ENCODE measurements at regions not wholly inside any gene's neighbourhood (a gene's known extent, or its start where the extent isn't known, plus 50 kb on each side); places are given as distances from the start of the nearest gene placed in this dataset.
"Not testable (repeated sequence)": the region's sequence is repeated elsewhere in the genome, so short reads cannot be mapped to it uniquely, and the experiment has no call there.

DNA sequence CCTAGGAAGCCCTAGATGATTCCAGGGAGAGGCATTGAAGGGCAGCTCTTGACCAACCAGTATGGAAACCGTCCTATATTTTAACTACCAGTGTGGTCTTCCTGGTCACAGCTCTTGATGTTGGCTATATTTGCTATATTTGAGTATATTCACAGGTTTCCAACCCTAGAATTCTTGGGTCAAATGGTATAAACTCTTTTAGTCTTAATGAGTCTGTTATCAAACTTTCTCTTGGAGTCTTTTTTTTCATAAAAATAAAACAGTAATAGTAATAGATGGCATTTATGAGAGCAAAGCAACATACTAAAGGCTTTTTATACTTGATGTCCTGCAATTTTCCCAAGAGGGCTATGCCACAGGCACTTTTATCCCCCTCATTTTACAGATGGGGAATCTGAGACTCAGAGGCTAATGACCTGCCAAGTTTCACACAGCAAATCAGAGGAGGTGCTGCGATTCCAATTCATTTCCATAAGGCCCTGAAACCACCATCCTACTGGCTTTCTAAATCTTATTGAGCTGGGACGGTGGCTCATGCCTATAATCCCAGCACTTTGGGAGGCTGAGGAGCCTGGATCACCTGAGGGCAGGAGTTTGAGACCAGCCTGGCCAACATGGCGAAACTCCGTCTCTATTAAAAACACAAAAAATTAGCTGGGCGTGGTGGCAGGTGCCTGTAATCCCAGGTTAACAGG lies 217.2 kb upstream of the ZNF217 start:
- no peak for DNase-seq (ENCODE audit: extremely low read depth, insufficient read length)
- no peak for TF ChIP-seq CTCF (IDR thresholded peaks at IDR 0.05; ENCODE audit: insufficient read depth, low read length, poor library complexity, severe bottlenecking)
- H3K27me3 ChIP-seq (replicated peaks; ENCODE audit: control insufficient read depth, insufficient read depth, low read length): no peaks in the 10 kb centered on the region
- no peaks in the 10 kb centered on the region for H3K36me3 ChIP-seq (ENCODE audit: control insufficient read depth, insufficient read depth, low read length)
- H3K4me3 ChIP-seq (replicated peaks; ENCODE audit: low read depth, low read length): no peak overlapping the region

DNA sequence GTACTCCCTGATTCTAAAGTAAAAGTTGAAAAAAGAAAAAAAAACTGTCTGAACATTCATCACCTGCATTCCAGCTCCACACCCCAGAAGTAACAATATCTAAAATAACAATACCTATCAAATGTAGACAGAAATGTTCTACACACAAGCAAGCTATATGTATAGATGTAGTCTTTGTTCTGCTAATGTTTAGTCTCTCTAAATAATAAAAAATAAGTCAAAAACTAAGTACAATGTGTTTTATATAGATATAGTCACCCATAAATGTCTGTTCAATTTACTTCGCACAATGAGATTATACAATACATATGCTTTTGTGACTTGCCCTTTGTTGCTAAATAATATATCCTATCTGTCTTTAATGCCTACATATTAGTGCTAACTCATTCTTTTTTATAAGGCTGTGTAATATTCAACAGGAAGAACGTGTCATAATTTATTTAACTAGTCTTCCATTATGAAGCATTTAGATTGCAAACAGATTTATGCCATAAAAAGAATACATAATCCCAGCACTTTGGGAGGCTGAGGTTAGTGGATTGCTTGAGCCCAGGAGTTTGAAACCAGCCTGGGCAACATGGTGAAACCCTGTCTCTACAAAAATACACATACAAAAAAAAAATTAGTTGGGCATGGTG lies 216.2 kb upstream of the ZNF217 start:
- TF ChIP-seq CTCF (IDR thresholded peaks at IDR 0.05; ENCODE audit: insufficient read depth, low read length, poor library complexity, severe bottlenecking): no peak
- DNase-seq (ENCODE audit: extremely low read depth, insufficient read length): no peak

GRCh38 chr20:53809217-53809616 lies 215.6 kb upstream of the ZNF217 start:
- no peak for DNase-seq (ENCODE audit: extremely low read depth, insufficient read length)

More for the DNA sequence above, 216.2 kb upstream of the ZNF217 start:
- no peaks in the 10 kb centered on the region for H3K36me3 ChIP-seq (ENCODE audit: control insufficient read depth, insufficient read depth, low read length)
- no peak overlapping the region for H3K4me3 ChIP-seq (replicated peaks; ENCODE audit: low read depth, low read length)
- no peaks in the 10 kb centered on the region for H3K27me3 ChIP-seq (replicated peaks; ENCODE audit: control insufficient read depth, insufficient read depth, low read length)

DNA sequence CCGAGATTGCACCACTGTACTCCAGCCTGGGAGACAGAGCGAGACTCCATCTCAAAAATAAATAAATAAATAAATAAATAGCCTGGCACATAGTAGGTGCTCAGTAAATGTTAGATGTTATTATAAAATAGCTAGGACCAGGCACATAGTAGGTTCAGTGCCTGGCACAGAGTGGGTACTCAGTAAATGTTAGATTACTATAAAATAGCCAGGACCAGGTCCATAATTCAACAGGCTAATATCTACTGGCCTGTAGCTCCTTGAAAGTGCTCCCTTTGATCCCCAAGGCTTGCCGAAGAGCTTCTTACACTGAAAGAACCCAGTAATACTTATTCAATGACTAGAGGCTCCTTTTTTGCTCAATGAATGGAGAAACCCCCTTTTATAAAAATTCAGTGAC lies 215.1 kb upstream of the ZNF217 start:
- no peak for TF ChIP-seq CTCF (IDR thresholded peaks at IDR 0.05; ENCODE audit: insufficient read depth, low read length, poor library complexity, severe bottlenecking)
- Histone ChIP-seq H3K4me3 (replicated peaks; ENCODE audit: low read depth, low read length) (no peak overlapping the region), H3K27me3 (replicated peaks; ENCODE audit: control insufficient read depth, insufficient read depth, low read length) (no peaks in the 10 kb centered on the region), H3K36me3 (ENCODE audit: control insufficient read depth, insufficient read depth, low read length) (no peaks in the 10 kb centered on the region)
- DNase-seq (ENCODE audit: extremely low read depth, insufficient read length): no peak

More at GRCh38 chr20:53809217-53809616, 215.6 kb upstream of the ZNF217 start:
- Histone ChIP-seq H3K27me3 (replicated peaks; ENCODE audit: control insufficient read depth, insufficient read depth, low read length) (no peaks in the 10 kb centered on the region), H3K4me3 (replicated peaks; ENCODE audit: low read depth, low read length) (no peak overlapping the region), H3K36me3 (ENCODE audit: control insufficient read depth, insufficient read depth, low read length) (no peaks in the 10 kb centered on the region)
- no peak for TF ChIP-seq CTCF (IDR thresholded peaks at IDR 0.05; ENCODE audit: insufficient read depth, low read length, poor library complexity, severe bottlenecking)

DNA sequence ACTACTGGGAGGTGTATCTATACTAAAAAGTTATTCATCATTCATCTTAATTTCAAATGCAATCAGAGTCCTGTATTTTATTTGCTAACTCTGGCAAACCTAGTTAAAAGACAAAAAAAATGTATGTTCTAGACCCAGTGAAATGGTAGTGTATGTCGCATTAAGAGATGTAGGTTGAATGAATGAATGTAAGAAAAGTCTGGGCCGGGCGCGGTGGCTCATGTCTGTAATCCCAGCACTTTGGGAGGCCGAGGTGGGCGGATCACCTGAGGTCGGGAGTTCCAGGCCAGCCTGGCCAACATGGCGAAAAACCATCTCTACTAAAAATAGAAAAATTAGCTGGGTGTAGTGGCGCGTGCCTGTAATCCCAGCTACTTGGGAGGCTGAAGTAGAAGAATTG lies 214.7 kb upstream of the ZNF217 start:
- not testable (repeated sequence) for DNase-seq (ENCODE audit: extremely low read depth, insufficient read length); H3K4me3 ChIP-seq (replicated peaks; ENCODE audit: low read depth, low read length); H3K36me3 ChIP-seq (ENCODE audit: control insufficient read depth, insufficient read depth, low read length); H3K27me3 ChIP-seq (replicated peaks; ENCODE audit: control insufficient read depth, insufficient read depth, low read length)

DNA sequence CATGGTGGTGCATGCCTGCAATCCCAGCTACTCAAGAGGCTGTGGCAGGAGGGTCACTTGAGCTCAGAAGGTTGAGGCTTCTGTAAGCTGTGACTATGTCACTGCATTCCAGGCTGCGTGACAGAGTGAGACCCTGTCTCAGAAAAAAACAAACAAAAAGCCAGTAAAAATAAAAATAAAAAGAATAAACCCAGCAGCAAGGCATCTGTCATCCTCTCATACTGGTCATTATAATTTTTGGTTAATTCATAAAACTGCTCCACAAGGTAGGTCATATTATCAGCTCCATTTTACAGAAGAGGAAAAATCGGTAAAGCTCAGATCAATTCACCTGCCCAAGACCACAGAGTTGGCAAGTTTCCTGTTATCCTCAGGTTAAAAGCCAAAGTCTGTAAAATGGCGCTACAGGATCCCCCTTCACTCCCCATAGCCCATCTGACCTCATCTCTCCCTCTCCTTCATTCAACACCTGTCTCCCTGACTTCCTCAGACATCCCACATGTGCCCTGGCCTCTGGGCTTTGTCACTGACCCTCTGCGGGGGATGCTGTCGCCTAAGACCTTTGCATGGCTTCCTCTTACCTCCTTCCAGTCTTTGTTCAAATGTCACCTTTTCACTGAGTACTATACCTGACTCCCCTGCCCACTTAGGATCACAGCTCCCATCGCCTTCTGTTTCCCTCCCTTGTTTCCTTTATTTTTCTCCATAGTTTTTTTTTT lies 213.2 kb upstream of the ZNF217 start:
- Histone ChIP-seq H3K36me3 (ENCODE audit: control insufficient read depth, insufficient read depth, low read length) (no peaks in the 10 kb centered on the region), H3K4me3 (replicated peaks; ENCODE audit: low read depth, low read length) (no peak overlapping the region), H3K27me3 (replicated peaks; ENCODE audit: control insufficient read depth, insufficient read depth, low read length) (no peaks in the 10 kb centered on the region)
- no peak for DNase-seq (ENCODE audit: extremely low read depth, insufficient read length)
- TF ChIP-seq CTCF (IDR thresholded peaks at IDR 0.05; ENCODE audit: insufficient read depth, low read length, poor library complexity, severe bottlenecking): no peak
